ENCODE measurements at regions not wholly inside any gene's neighbourhood (a gene's known extent, or its start where the extent isn't known, plus 50 kb on each side); places are given as distances from the start of the nearest gene placed in this dataset.

- Histone ChIP-seq H3K4me1 (no peaks in the 10 kb centered on the region), H3K27me3 (no peaks in the 10 kb centered on the region), H3K9me3 (no peaks in the 10 kb centered on the region), H3K4me3 (no peak overlapping the region), H3K27ac (no peak overlapping the region), H3K36me3 (no peaks in the 10 kb centered on the region)
- TF ChIP-seq POLR2A (IDR thresholded peaks at IDR 0.05) = no peak
- no peak for TF ChIP-seq CTCF (IDR thresholded peaks at IDR 0.05)
- intact Hi-C loops (cut with DNase I) = no loop called here
- DNase-seq (no peak), ATAC-seq (no peak)
- 44% methylated on average over 3 of the region's 3 CpGs for WGBS (ENCODE audit: insufficient coverage, low coverage, low lambda C conversion rate, missing lambda C conversion rate)
Observed at GRCh38 chr18:30406728-30407127, 635.8 kb downstream of the DSC3 start.

DNA sequence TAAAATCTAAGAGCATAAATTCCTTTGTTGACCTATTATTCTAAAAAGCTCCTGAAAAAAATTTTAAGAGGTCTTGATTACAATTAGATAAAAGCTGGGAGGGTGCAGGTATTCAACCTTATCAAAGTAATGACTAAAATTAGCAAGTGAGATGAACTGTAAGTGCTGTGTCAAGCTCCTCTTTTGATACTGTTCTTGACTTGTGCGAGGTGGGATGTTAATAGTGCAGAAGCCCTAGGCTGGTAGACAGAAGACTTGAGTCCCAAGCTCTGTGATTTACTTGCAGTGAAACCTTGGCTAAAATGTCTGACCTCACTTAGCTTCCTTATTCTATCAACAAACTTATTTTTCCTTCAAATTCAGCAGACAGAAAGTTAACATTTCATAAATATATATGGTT is 637.5 kb downstream of the DSC3 start:
- DNase-seq = no peak
- Histone ChIP-seq H3K9me3 (no peaks in the 10 kb centered on the region), H3K4me1 (no peaks in the 10 kb centered on the region), H3K27ac (no peak overlapping the region), H3K4me3 (no peak overlapping the region), H3K36me3 (no peaks in the 10 kb centered on the region), H3K27me3 (no peaks in the 10 kb centered on the region)
- intact Hi-C loops (cut with DNase I) = no loop called here
- TF ChIP-seq POLR2A (IDR thresholded peaks at IDR 0.05) (no peak), CTCF (IDR thresholded peaks at IDR 0.05) (no peak)
- ATAC-seq = no peak
- 50% methylated on average over 1 of the region's 1 CpG for WGBS (ENCODE audit: insufficient coverage, low coverage, low lambda C conversion rate, missing lambda C conversion rate)

DNA sequence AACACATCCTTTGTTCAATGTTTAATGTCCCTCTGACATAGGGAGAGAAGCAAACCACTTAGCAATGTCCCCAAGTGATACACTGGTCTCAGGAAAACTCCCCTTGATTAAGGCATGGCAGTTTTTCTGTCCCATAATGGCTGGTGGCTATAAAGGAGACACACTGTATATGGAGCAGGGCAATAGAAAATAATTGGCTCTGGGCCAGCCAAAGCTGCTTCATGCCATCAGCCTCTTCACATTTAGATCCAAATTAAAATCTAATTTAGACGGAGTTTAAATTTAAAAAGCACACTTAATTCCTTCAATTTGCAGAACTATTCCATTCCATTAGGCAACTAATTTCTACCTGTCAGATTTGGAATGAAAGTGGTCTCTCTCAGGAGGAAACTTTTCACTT is 638.1 kb downstream of the DSC3 start:
- Histone ChIP-seq H3K9me3 (no peaks in the 10 kb centered on the region), H3K4me1 (no peaks in the 10 kb centered on the region), H3K27ac (no peak overlapping the region), H3K36me3 (no peaks in the 10 kb centered on the region), H3K4me3 (no peak overlapping the region), H3K27me3 (no peaks in the 10 kb centered on the region)
- DNase-seq (no peak), ATAC-seq (no peak)
- intact Hi-C loops (cut with DNase I) = no loop called here
- 63% methylated on average over 1 of the region's 1 CpG for whole genome bisulfite sequencing (ENCODE audit: insufficient coverage, low coverage, low lambda C conversion rate, missing lambda C conversion rate)
- TF ChIP-seq POLR2A (IDR thresholded peaks at IDR 0.05) = no peak
- no peak for TF ChIP-seq CTCF (IDR thresholded peaks at IDR 0.05)

- intact Hi-C loops (cut with DNase I) = no loop called here
- no peak for DNase-seq
- Histone ChIP-seq H3K9me3 (no peaks in the 10 kb centered on the region), H3K4me1 (no peaks in the 10 kb centered on the region), H3K27me3 (no peaks in the 10 kb centered on the region), H3K27ac (no peak overlapping the region), H3K4me3 (no peak overlapping the region), H3K36me3 (no peaks in the 10 kb centered on the region)
- TF ChIP-seq CTCF (IDR thresholded peaks at IDR 0.05) (no peak), POLR2A (IDR thresholded peaks at IDR 0.05) (no peak)
- 30% methylated on average over 3 of the region's 3 CpGs for WGBS (ENCODE audit: insufficient coverage, low coverage, low lambda C conversion rate, missing lambda C conversion rate)
- ATAC-seq = no peak
Observed at GRCh38 chr18:30403278-30403677, 639.3 kb downstream of the DSC3 start.

GRCh38 chr18:30387401-30387800 is 655.1 kb downstream of the DSC3 start:
- no peaks in the 10 kb centered on the region for H3K9me3 ChIP-seq
- TF ChIP-seq CTCF (IDR thresholded peaks at IDR 0.05) (no peak), POLR2A (IDR thresholded peaks at IDR 0.05) (no peak)
- H3K36me3 ChIP-seq = no peaks in the 10 kb centered on the region
- H3K27me3 ChIP-seq = no peaks in the 10 kb centered on the region
- no peak overlapping the region for H3K4me3 ChIP-seq
- DNase-seq = no peak
- H3K27ac ChIP-seq = no peak overlapping the region
- 5% methylated on average over 2 of the region's 2 CpGs for WGBS (ENCODE audit: insufficient coverage, low coverage, low lambda C conversion rate, missing lambda C conversion rate)
- H3K4me1 ChIP-seq = no peaks in the 10 kb centered on the region
- no peak for ATAC-seq
- intact Hi-C loops (cut with DNase I) = no loop called here
